K562 (cell line): ENCODE measurements at regions not wholly inside any gene's neighbourhood (a gene's known extent, or its start where the extent isn't known, plus 50 kb on each side); places are given as distances from the start of the nearest gene placed in this dataset.

Source experiments
- ARID3B ChIP-seq: fragments of 250-450 bp; sonication (Bioruptor Pico); IDR thresholded peaks from 2 replicates; pipeline ENCODE4 v1.4.0; 2020; ENCODE audit warnings: borderline replicate concordance
- ATF3 ChIP-seq, 2 experiments: fragments of 450-650 bp in 1 of 2; sonication (generic) in 1 of 2; formaldehyde crosslinking in 1 of 2; IDR thresholded peaks in 1 of 2; conservative IDR thresholded peaks in 1 of 2; 2 replicates each; pipeline versions ENCODE4 v1.6.1 to v1.8.1; 2016 to 2023; ENCODE audit warnings: mild to moderate bottlenecking in 2 of 2, moderate library complexity in 2 of 2, inconsistent platforms in 1 of 2, missing genetic modification reagents in 1 of 2
- ETV5 ChIP-seq: sonication (generic); formaldehyde crosslinking; IDR thresholded peaks from 2 replicates; pipeline ENCODE4 v1.4.0; 2020; ENCODE audit warnings: low read depth, mild to moderate bottlenecking, missing genetic modification reagents
- EZH2 ChIP-seq: IDR thresholded peaks from 2 replicates; pipeline ENCODE4 v1.6.1; 2012; ENCODE audit warnings: low read depth, mild to moderate bottlenecking, inconsistent platforms, low read length, borderline replicate concordance
- PRMT5 ChIP-seq: sonication (generic); formaldehyde crosslinking; IDR thresholded peaks from 2 replicates; pipeline ENCODE4 v1.5.0; 2020; ENCODE audit warnings: missing genetic modification reagents
- SRF ChIP-seq, 2 experiments: fragments of 250-450, 450-650 bp in 1 of 2; sonication (Bioruptor Pico) in 1 of 2; sonication (generic) in 1 of 2; formaldehyde crosslinking; IDR thresholded peaks; 2 replicates each; pipeline versions ENCODE4 v1.5.0 to v1.5.1; 2020 to 2022; ENCODE audit warnings: mild to moderate bottlenecking in 1 of 2, missing genetic modification reagents in 1 of 2
- TAF1 ChIP-seq: IDR thresholded peaks from 2 replicates; pipeline ENCODE4 v1.6.1; 2011; ENCODE audit warnings: mild to moderate bottlenecking, low read length, moderate library complexity; ENCODE audit not compliant: insufficient read depth, control insufficient read depth, severe bottlenecking; ENCODE audit errors: extremely low read depth
- ZBTB49 ChIP-seq: sonication (generic); formaldehyde crosslinking; IDR thresholded peaks from 2 replicates; pipeline ENCODE4 v1.8.0; 2022; ENCODE audit warnings: missing genetic modification reagents, mild to moderate bottlenecking, borderline replicate concordance

- TF ChIP-seq ARID3B (no peak), TAF1 (no peak), SRF (CRISPR knock-in tag; IDR thresholded peaks at IDR 0.05) (no peak), ETV5 (no peak), ATF3 (IDR thresholded peaks at IDR 0.05) (no peak), ATF3 (CRISPR knock-in tag; conservative IDR thresholded peaks at IDR 0.05) (no peak), ZBTB49 (CRISPR knock-in tag) (no peak), PRMT5 (CRISPR knock-in tag) (no peak), EZH2 (no peak)
Measured at GRCh38 chr14:86774916-86775315, 1218.1 kb downstream of the GALC start.
